Amygdala (tissue), 56 donors: ENCODE measurements at regions not wholly inside any gene's neighbourhood (a gene's known extent, or its start where the extent isn't known, plus 50 kb on each side); places are given as distances from the start of the nearest gene placed in this dataset.
"Not testable (repeated sequence)": the region's sequence is repeated elsewhere in the genome, so short reads cannot be mapped to it uniquely, and the experiment has no call there.

Experiments used
- DNase-seq, 56 donors: peaks; one replicate each; lab custom pipeline; 2025; lab: John Stamatoyannopoulos, UW

DNA sequence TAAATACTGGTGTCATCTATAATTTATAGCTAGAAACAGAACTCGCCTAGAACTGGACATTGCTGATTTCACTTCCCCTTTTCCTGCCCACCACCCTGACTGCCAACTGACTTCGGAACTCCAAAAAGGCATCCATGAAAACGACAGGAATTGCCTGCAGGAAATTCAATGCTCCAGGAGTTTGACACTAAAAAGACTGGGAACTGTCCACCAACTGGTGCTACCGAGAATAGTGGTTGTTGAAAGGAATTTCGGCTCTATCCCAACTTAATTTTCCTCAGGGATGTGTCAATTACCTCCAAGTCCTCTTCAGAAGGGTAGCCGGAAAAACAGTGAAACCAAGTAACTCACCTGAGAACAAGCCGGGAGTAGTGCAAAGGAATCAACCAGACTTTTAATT is 440.0 kb downstream of the PRELID2 start:
- not testable (repeated sequence) for DNase-seq

GRCh38 chr5:145393426-145393825 is 441.7 kb downstream of the PRELID2 start:
- DNase-seq: no peak

- DNase-seq: no peak
Observed at GRCh38 chr5:145389047-145389446, 446.1 kb downstream of the PRELID2 start.

DNA sequence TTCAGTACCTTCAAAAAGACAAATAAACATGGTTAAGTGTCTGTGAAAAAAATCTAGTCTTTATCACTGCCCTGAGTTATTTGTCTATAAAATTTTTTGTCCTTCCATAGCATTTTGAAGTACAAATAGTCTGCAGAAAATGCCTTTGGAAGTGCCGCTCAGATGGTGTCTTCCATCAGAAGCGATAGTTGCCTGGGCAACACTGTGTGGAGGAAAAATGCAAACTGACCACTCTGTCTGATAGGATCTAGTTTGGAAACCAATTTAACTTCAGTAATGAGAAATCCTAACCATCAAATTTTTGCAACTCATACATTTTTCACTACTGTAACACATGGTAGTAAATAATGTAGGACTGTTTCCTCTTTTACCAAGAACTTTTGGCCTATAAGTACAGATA is 449.9 kb downstream of the PRELID2 start:
- DNase-seq: no peak

DNA sequence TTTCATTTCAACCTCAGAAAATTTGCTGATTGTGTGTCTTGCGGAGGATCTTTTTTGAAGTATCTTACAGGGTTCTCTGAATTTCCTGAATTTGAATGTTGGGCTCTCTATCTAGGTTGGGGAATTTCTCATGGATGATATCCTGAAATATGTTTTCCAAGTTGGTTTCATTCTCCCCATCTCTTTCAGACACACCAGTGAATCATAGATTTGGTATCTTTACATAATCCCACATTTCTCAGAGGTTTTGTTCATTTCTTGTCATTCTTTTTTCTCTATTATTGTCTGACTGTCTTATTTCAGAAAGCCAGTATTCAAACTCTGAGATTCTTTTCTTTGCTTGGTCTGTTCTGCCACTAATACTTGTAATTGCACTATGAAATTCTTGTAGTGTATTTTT is 456.9 kb downstream of the PRELID2 start:
- no peak for DNase-seq

GRCh38 chr5:145375521-145375920 is 459.6 kb downstream of the PRELID2 start:
- DNase-seq: no peak

GRCh38 chr5:145365464-145365863 is 469.7 kb downstream of the PRELID2 start:
- DNase-seq: no peak

- no peak for DNase-seq
Observed at GRCh38 chr5:145362266-145362665, 472.9 kb downstream of the PRELID2 start.

DNA sequence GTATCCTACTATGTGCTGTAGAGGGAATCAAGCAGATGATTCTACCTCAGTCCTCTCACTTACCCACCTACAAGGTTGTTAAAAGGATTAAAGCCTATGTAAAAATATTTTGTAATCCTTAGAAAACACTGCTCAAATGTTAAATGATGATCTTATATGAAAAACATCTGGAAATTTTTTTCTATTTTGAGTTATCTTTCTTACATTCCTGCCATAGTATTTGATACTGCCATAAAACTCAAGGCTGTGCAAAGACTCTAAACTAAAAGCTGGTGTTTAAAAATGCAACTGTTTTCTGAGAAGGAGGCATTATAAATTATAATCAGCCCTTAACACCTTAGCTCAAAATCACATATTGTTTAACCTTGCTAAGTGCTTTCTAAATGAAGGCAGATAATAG is 474.2 kb downstream of the PRELID2 start:
- DNase-seq: no peak

- DNase-seq: no peak
Observed at GRCh38 chr5:145350513-145350912, 484.6 kb downstream of the PRELID2 start.

- no peak for DNase-seq
Observed at GRCh38 chr5:145347026-145347616, 488.0 kb downstream of the PRELID2 start.

- no peak for DNase-seq
Observed at GRCh38 chr5:145345511-145346287, 489.4 kb downstream of the PRELID2 start.

GRCh38 chr5:145341842-145342241 is 493.3 kb downstream of the PRELID2 start:
- DNase-seq: no peak

DNA sequence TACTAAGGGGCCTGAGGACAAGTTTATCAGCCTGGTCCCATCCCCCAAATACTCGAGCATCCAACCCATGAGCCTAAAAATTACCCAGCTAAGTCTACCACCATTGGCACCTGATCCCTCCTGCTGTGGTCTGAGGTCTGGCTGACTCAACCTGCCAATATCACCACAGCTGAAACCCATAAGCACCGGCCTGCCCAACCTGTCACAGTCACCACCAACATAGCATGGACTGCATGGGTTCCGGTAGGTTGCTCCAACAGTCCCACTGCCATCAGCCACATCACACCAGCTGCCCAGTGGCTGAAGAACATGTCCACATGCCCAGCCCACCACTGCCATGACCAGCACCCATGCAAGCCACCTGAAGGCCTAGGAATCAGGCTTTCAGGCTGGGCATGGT is 495.0 kb downstream of the PRELID2 start:
- DNase-seq: no peak

DNA sequence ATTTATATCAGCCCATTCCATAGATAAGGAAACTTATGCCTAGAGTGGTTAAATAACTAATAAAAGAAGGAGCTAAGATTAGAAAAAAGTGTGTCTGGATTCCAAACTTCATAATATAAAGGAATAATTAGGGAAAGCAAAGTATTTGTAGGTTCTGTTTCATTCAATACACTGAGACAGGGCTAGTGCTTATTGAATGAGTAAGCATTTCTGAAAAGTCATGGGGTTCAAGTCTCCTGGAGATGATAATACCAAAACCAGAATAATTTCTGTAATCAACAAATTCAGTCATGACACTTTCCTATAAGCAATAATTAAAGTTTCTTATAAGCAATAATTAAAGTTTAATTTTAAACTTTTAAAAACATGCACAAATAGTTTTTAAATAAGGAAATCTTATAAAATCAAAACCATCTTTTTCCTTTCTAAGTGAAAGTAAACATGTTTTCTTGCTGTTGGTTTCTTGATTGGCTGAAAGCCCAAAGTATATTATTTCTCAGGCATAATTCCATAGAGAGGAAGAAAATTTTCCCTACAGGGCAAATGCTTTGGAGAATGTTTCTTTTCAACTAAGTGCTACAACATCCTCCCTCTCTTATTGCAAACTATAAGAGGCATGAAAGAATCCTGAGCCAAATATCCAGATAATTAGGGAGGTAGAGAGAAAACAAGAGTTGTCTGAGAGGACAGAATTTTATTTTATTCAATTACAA is 510.2 kb downstream of the PRELID2 start:
- no peak for DNase-seq

DNA sequence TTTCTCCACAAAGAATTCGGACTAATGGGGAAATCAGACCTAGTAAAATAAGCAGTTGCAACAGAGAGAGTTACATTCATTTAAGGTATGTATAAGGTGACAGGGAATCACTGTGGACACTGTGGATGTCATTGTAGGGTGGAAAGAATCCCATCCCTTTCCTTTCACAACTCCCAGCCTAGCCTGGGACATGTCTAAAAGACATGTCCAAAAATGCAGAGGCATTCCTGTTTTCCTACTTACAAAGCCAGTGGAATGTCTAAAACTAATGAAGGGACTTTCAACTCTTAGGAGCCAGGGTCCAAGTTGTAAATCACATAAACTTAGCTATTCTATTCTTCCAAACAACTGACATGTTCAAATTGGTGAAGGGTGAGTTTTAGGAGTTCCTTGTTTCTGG is 511.0 kb downstream of the PRELID2 start:
- no peak for DNase-seq

DNA sequence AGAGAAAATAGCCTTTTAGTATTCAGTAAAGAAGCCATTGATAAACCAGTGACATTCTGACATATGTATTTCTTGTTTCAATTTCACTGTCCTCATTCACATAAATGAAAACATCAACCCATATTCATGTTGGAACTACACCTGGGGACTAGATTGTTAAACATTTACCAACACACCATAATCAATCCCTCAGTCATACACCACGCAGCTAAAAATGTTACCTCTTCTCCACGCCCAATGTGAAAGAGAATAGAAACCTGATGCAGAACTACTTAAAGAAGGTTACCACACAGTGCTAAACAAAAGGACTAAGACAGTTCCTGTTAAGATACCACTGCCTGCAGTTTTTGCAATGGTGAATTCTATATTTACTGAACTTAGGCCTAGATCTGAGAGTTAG is 518.9 kb downstream of the PRELID2 start:
- no peak for DNase-seq

DNA sequence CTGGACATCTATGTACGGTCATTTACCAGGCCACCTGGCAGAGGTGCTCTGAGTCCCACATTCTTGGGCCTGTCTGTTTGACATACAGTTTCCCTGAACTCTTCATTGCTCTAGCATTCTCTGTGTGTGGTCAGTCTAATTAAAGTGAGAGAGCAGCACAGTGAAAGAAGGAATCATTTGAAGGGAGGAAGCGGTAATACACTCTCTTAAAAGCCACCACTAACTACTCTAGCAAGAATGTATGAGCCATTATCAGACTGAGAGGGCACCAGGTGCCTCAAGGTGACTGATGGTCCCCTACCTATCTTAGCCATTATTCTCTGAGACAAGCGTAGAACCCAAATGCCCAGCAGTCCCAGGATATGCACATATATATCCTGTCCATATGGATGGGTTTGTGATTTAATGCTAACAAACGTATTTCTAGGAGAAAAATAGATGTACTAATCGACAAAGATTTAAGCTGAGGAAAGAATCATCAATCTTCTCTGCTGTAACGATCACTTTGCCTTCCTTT is 527.2 kb downstream of the PRELID2 start:
- no peak for DNase-seq

DNA sequence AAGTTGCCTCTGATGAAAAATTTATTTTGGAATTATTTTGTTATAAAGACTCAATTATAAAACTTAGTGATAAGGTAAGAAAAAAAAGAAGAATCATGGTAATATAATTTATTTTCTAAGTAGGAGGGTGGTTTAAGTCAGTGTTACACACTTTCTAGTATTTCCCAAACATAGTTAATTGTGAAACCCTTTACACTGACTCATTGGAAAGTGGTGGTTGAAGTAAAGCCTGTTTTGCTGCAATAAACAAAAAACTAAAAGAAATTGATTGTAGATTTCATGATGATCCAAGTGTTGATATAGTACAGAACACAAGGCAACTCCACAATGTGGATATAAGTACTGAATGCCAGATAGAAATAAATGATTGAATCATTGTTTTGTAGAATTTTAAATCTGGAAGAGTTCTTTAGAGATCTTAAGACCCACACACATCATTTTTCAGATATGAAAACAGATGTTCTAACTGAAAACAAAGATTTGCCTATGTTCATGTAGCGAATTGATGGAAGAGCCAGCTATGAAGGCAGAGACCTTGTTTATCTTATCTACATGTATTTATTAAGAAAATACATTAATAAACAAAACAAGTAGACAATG is 539.8 kb downstream of the PRELID2 start:
- no peak for DNase-seq

GRCh38 chr5:145294331-145294730 is 540.8 kb downstream of the PRELID2 start:
- DNase-seq: no peak

- no peak for DNase-seq
Observed at GRCh38 chr5:145293716-145294115, 541.4 kb downstream of the PRELID2 start.
